ENCODE measurements at regions not wholly inside any gene's neighbourhood (a gene's known extent, or its start where the extent isn't known, plus 50 kb on each side); places are given as distances from the start of the nearest gene placed in this dataset.

DNA sequence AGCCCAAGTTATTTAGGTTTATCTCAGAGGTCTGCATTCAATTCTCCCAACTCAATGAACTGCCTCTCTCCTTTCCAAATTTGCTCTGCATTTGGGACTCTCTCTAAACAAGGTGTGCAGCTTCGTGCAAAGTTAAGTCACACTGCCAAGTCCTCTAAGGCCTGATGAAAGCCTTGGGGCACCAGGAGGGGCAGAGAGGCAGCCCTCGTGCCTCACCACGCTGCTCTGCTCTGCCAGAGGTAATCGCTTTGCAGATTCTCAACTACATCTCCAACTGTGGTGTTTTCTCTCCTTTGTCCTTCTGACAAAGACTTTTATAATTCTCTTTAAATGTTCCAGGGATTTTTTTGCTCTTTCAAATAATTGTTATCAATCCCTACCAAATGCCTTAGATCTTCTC is 283.0 kb downstream of the MEIS1 start:
- TF ChIP-seq, protein P1, sequence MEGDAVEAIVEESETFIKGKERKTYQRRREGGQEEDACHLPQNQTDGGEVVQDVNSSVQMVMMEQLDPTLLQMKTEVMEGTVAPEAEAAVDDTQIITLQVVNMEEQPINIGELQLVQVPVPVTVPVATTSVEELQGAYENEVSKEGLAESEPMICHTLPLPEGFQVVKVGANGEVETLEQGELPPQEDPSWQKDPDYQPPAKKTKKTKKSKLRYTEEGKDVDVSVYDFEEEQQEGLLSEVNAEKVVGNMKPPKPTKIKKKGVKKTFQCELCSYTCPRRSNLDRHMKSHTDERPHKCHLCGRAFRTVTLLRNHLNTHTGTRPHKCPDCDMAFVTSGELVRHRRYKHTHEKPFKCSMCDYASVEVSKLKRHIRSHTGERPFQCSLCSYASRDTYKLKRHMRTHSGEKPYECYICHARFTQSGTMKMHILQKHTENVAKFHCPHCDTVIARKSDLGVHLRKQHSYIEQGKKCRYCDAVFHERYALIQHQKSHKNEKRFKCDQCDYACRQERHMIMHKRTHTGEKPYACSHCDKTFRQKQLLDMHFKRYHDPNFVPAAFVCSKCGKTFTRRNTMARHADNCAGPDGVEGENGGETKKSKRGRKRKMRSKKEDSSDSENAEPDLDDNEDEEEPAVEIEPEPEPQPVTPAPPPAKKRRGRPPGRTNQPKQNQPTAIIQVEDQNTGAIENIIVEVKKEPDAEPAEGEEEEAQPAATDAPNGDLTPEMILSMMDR (IDR thresholded peaks at IDR 0.05): no peak
- no peak for TF ChIP-seq SIN3A (IDR thresholded peaks at IDR 0.05; ENCODE audit: borderline replicate concordance, insufficient read depth, low read depth, low read length)
- TF ChIP-seq, protein P2, sequence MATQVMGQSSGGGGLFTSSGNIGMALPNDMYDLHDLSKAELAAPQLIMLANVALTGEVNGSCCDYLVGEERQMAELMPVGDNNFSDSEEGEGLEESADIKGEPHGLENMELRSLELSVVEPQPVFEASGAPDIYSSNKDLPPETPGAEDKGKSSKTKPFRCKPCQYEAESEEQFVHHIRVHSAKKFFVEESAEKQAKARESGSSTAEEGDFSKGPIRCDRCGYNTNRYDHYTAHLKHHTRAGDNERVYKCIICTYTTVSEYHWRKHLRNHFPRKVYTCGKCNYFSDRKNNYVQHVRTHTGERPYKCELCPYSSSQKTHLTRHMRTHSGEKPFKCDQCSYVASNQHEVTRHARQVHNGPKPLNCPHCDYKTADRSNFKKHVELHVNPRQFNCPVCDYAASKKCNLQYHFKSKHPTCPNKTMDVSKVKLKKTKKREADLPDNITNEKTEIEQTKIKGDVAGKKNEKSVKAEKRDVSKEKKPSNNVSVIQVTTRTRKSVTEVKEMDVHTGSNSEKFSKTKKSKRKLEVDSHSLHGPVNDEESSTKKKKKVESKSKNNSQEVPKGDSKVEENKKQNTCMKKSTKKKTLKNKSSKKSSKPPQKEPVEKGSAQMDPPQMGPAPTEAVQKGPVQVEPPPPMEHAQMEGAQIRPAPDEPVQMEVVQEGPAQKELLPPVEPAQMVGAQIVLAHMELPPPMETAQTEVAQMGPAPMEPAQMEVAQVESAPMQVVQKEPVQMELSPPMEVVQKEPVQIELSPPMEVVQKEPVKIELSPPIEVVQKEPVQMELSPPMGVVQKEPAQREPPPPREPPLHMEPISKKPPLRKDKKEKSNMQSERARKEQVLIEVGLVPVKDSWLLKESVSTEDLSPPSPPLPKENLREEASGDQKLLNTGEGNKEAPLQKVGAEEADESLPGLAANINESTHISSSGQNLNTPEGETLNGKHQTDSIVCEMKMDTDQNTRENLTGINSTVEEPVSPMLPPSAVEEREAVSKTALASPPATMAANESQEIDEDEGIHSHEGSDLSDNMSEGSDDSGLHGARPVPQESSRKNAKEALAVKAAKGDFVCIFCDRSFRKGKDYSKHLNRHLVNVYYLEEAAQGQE (IDR thresholded peaks at IDR 0.05; ENCODE audit: insufficient read depth in 1 of 2, low read depth in 2 of 2, low read length in 1 of 2): no peak
- TF ChIP-seq POLR2AphosphoS5 (IDR thresholded peaks at IDR 0.05; ENCODE audit: low read depth, low read length): no peak
